ENCODE measurements at regions not wholly inside any gene's neighbourhood (a gene's known extent, or its start where the extent isn't known, plus 50 kb on each side); places are given as distances from the start of the nearest gene placed in this dataset.

DNA sequence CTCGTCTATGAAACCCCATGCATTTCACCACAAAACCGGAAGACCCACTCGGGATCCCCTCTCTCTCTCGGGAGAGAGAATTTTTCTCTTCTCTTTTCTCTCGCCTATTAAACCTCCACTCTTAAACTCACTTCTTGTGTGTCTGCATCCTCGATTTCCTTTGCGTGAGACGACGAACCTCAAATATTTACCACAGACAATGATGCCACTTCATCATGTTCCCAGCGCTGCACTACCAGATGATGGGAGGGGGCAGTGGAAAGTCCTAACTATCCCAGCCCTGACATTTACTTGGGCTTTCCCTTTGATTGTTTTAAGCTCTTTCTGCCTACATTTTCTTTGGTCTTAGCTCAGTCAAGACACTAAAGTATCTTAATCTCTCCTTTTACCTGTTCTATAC, 906.7 kb downstream of the GRID1 start:
- TF ChIP-seq CTCF (IDR thresholded peaks at IDR 0.05; ENCODE audit: insufficient read depth, low read depth, low read length) (no peak), EZH2 (IDR thresholded peaks at IDR 0.05; ENCODE audit: insufficient read depth, low read length) (no peak)
